ENCODE measurements at regions not wholly inside any gene's neighbourhood (a gene's known extent, or its start where the extent isn't known, plus 50 kb on each side); places are given as distances from the start of the nearest gene placed in this dataset.
A peak's percentile ranks its signal among the peaks of the same experiment; 100 is the strongest.

- DNase-seq, result no peak
Measured at GRCh38 chr16:49910541-49911071, 54.7 kb upstream of the ZNF423 start.

GRCh38 chr16:49911430-49911829 is 55.5 kb upstream of the ZNF423 start:
- DNase-seq, result no peak

- DNase-seq, result no peak
Measured at GRCh38 chr16:49912721-49913120, 56.8 kb upstream of the ZNF423 start.

GRCh38 chr16:49913720-49914119 is 57.8 kb upstream of the ZNF423 start:
- no peak for DNase-seq

GRCh38 chr16:49914657-49915056 is 58.7 kb upstream of the ZNF423 start:
- no peak for DNase-seq

- DNase-seq, result no peak
Measured at GRCh38 chr16:49918257-49918656, 62.3 kb upstream of the ZNF423 start.

GRCh38 chr16:49919327-49919726 is 63.4 kb upstream of the ZNF423 start:
- no peak for DNase-seq

- DNase-seq, result no peak
Measured at GRCh38 chr16:49920397-49920796, 64.5 kb upstream of the ZNF423 start.

- no peak for DNase-seq
Measured at GRCh38 chr16:49921106-49921505, 65.2 kb upstream of the ZNF423 start.

- peak; percentile 8 for DNase-seq
Measured at GRCh38 chr16:49921791-49922456, 66.0 kb upstream of the ZNF423 start.

GRCh38 chr16:49923411-49923810 is 67.5 kb upstream of the ZNF423 start:
- DNase-seq, result no peak

- DNase-seq, result no peak
Measured at GRCh38 chr16:49924078-49924477, 68.2 kb upstream of the ZNF423 start.

- no peak for DNase-seq
Measured at GRCh38 chr16:49926941-49927340, 71.0 kb upstream of the ZNF423 start.

GRCh38 chr16:49928176-49929041 is 72.5 kb upstream of the ZNF423 start:
- no peak for DNase-seq

- no peak for DNase-seq
Measured at GRCh38 chr16:49929626-49930025, 73.7 kb upstream of the ZNF423 start.

- DNase-seq, result no peak
Measured at GRCh38 chr16:49930841-49931240, 74.9 kb upstream of the ZNF423 start.

- no peak for DNase-seq
Measured at GRCh38 chr16:49931266-49931665, 75.4 kb upstream of the ZNF423 start.

- DNase-seq, result no peak
Measured at GRCh38 chr16:49931916-49932315, 76.0 kb upstream of the ZNF423 start.

GRCh38 chr16:49932434-49932833 is 76.5 kb upstream of the ZNF423 start:
- no peak for DNase-seq

- DNase-seq, result peak; percentile 18
Measured at GRCh38 chr16:49932946-49933345, 77.0 kb upstream of the ZNF423 start.

GRCh38 chr16:49936791-49937190 is 80.9 kb upstream of the ZNF423 start:
- no peak for DNase-seq

GRCh38 chr16:49937886-49938285 is 82.0 kb upstream of the ZNF423 start:
- no peak for DNase-seq

GRCh38 chr16:49939495-49939894 is 83.6 kb upstream of the ZNF423 start:
- no peak for DNase-seq

Data from NCI-H446 treated with DMSO at 0.1 percent for 48 hours (cell line).